Sciatic nerve (tissue), 2 donors: ENCODE measurements at regions not wholly inside any gene's neighbourhood (a gene's known extent, or its start where the extent isn't known, plus 50 kb on each side); places are given as distances from the start of the nearest gene placed in this dataset.
"Not testable (repeated sequence)": the region's sequence is repeated elsewhere in the genome, so short reads cannot be mapped to it uniquely, and the experiment has no call there.

Source experiments
- ATAC-seq: fragments of 200-7000 bp; cut with Tn5 transposase; one replicate; pipeline ENCODE4 v1.9.1; 2020; ENCODE audit warnings: mild to moderate bottlenecking, moderate library complexity
- DNase-seq: peaks from one replicate; pipeline ENCODE4 v3.0.0-alpha.2; 2020; ENCODE audit warnings: low spot score
- intact Hi-C: fragments of 100-400 bp; cut with DNase I; formaldehyde crosslinking; loops from one replicate; pipeline ENCODE4 v1.14.2; 2022
- donor health status: DM: no; HTN: no; CAD: no.
- donor health status: DM: no; HTN: no; CAD: no.

GRCh38 chr2:6140509-6140908, 448.3 kb downstream of the SOX11 start:
- intact Hi-C loops = no loop called here
- DNase-seq (no peak), ATAC-seq (no peak)

DNA sequence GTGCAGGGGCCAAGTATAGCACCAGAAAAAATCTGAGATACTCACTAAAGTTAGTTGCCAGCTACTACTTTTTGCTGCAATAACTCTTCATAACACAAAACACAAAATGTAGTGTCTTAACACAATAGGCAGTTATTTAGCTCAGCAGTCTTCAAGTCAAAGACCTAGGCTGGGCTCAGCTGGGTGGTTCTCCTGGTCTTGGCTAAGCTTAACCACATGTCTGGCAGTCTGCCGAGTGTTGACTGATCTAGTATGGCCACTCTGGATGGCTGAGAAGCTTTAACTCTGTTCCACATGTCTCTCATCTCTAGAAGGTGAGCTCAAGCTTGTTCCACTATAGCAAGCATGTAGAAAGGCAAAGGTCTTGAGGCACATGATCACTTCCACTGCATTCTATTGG, 451.6 kb downstream of the SOX11 start:
- ATAC-seq (no peak), DNase-seq (no peak)
- intact Hi-C loops = no loop called here

DNA sequence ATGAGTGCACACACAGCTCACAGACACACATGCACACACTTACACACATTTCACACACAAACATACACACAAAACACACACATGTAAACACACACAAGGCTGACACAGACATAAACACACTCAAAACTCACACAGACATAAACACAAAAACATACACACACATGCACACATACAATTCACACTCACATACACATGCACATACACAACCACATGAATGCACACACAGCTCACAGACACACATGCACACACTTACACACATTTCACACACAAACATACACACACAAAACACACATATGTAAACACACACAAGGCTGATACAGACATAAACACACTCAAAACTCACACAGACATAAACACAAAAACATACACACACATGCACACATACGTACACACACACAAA, 455.0 kb downstream of the SOX11 start:
- intact Hi-C loops, DNase-seq: not testable (repeated sequence)

GRCh38 chr2:6148882-6149281, 456.7 kb downstream of the SOX11 start:
- DNase-seq (no peak), ATAC-seq (peak; percentile 64)
- intact Hi-C loops = no loop called here

More for the DNA sequence above, 455.0 kb downstream of the SOX11 start:
- ATAC-seq = not testable (repeated sequence)

GRCh38 chr2:6159606-6160005, 467.4 kb downstream of the SOX11 start:
- intact Hi-C loops = no loop called here
- no peak for ATAC-seq
- no peak for DNase-seq

- intact Hi-C loops = no loop called here
- DNase-seq (no peak), ATAC-seq (no peak)
Observed at GRCh38 chr2:6163932-6164331, 471.7 kb downstream of the SOX11 start.

DNA sequence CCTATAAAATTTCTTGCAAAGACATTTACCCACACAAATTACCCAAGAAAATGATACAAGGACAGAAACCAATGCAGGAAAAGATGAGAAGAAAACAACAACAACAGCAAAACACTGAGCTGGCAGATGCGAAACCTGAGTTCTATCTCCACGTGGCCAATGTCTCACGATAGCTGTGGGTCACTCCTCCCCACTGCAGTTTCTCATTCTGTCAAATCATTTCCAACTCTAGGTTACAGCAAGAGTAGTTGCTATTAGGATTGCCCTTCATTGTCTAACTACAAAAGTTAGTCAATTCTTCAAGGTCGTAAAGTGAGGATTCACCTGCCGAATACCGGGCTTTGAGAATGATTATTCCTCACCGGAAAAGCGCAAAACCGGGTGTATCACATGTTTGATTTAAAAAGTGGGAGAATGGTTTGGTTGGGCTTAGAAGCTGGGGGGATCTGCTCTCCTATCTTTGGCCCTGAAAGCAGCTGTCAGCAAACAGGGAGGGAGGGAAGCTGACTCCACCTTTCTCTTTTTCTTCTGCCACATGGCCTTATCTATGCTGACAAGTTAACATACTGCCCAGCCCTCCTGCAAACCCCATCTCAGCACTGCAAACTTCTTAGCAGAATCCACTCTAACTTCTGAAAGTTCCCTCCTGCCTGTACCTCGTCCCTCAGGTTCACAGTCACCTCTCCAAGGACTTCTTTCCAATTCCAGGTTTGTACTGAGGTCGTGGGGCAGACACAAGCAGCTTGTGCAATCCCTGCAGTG, 473.0 kb downstream of the SOX11 start:
- no peak for DNase-seq
- intact Hi-C loops = no loop called here
- no peak for ATAC-seq

GRCh38 chr2:6167592-6168138, 475.5 kb downstream of the SOX11 start:
- ATAC-seq (no peak), DNase-seq (no peak)
- intact Hi-C loops = no loop called here

DNA sequence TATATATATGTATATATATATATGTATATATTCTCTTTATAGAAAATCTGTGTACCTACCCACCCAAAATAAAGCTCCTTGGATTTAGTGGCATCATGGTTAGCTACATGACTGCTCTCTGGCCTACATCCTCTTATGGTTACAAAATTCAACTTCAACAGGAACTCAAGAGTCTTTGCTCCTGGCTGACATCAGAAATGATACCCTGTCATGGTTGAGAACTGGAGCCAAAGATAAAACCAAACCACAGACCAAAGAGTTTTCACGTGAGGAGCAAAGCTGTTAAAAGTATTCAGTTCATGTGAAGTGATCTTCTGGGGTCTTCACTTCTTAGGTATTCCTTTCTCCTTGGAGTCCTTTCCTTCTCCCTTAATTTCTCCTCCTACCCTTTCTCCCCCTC, 476.3 kb downstream of the SOX11 start:
- no peak for DNase-seq
- ATAC-seq = no peak
- intact Hi-C loops = no loop called here

- no peak for DNase-seq
- intact Hi-C loops = no loop called here
- no peak for ATAC-seq
Observed at GRCh38 chr2:6171294-6171693, 479.1 kb downstream of the SOX11 start.

DNA sequence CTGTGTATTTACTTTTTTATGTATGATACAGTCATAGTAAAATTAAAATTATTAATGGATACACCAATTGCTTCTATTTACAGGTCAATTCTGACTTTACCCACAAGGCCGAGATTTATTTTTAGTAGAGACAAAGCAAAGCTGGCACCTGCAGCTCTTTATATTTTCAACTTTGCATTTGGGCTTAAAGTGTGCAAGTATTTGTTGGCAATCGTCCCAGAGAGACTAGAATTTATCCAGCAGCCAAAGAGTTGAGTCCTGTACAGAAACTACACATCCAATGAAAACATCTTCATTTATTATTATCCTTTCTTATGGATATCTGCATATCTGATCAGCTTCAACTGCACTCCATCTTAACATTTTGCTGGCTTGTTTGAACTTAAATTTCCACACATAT, 485.6 kb downstream of the SOX11 start:
- DNase-seq (no peak), ATAC-seq (no peak)
- intact Hi-C loops = no loop called here

GRCh38 chr2:6181525-6181924, 489.3 kb downstream of the SOX11 start:
- intact Hi-C loops = no loop called here
- DNase-seq = no peak
- no peak for ATAC-seq

DNA sequence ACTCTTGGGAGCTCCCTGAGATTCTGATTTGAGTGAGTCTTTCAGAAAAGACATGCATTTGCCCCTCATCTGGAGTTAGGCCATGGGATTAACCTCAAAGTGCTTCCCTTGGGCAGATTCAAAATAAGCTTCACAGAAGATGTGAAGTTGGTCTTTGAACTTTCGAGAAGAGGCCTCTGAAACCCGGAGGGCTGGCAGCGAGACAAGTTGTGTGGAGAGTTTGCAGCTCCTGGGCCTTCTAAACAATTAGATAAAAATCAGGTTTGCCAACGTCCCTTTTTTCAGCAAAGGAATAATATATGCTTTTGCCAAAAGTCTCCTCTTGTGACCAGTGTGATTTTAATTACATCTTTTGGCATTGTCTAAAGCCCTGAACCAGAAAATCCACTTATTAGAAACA, 489.7 kb downstream of the SOX11 start:
- DNase-seq (no peak), ATAC-seq (no peak)
- intact Hi-C loops = no loop called here

DNA sequence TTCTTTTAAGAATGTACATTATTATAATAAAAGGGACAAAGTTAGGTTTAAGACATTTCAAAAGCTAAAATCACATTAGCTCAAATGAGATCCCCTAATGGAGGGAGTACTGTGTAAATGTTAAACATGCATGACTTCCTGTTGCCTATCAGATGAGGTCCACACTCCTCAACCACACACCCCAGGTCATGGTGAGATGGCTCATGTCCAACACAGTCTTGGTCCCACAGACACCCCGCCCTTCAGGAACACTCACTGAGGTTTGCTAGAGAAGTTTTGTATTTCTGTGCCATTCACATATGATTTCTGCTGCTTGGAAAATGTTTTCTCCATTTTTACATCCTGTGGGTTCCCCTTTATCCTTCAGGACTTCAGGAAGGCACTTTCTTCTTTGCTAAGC, 491.0 kb downstream of the SOX11 start:
- DNase-seq (no peak), ATAC-seq (no peak)
- intact Hi-C loops = no loop called here

DNA sequence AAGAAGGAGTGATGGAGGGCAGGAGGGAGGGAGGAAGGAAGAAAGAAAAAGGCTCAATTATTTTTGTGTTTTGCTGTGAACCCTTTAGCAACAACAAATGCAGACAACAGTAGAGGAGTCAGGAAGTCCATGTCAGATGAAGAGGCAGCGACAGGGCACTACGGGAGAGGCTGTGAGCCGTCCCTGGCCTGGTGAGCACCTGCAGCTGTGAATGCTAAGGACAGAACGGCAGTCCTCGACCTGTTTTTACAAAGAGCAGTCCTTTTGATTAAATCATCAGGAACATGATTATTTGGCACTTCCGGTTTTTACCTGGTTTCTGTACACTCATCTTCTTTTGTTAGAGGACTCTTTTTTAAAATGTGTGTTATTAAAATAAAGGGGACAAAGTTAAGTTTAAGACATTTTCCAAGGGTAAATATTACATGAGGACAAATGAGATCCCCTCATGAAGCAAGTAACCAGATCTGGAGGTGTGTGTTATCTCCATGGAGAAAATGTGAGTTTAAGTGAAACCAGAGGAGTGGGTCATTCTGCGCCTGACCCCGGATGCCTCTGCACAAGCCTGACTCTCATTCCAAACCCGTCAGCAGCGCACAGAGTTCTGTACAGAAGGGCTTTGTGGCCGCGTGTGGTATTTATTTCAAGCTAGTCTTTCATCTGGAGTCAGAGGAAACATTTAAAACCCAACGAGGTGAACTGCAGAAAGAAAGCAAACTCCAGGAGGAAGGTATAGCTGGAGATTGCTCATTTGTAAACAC, 492.5 kb downstream of the SOX11 start:
- DNase-seq (no peak), ATAC-seq (peak; percentile 57)
- intact Hi-C loops = no loop called here

GRCh38 chr2:6186332-6187151, 494.4 kb downstream of the SOX11 start:
- intact Hi-C loops = no loop called here
- DNase-seq (no peak), ATAC-seq (no peak)

GRCh38 chr2:6196449-6196848, 504.3 kb downstream of the SOX11 start:
- no peak for ATAC-seq
- no peak for DNase-seq
- intact Hi-C loops = no loop called here

DNA sequence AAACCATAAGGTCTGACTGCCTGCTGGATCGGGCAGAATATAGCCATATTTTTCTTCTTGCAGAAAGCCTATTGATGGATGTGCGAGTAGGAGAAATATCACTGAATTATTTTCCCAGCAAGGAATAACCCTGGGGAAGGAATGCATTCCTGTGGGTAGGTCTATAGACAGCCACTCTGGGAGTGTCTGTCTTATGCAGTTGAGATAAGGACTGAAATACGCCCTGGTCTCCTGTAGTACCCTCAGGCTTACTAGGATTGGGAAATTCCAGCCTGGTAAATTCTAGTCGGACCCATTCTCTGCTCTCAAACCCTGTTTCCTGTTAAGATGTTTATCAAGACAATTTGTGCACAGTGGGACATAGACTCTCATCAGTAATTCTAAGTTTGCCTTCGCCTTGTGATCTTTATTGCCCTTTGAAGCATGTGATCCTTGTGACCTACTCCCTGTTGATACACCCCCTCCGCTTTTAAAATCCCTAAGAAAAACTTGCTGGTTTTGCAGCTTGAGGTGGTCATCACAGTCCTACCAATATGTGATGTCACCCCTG, 506.3 kb downstream of the SOX11 start:
- ATAC-seq, DNase-seq, intact Hi-C loops: not testable (repeated sequence)

- ATAC-seq = no peak
- DNase-seq = no peak
- intact Hi-C loops = loop anchor here (5.0 kb wide), 1 partner anchor 400 kb away; no protein-coding TSS in a partner anchor
Observed at GRCh38 chr2:6202756-6203155, 510.6 kb downstream of the SOX11 start.
